Gastroesophageal sphincter (tissue), 4 donors: ENCODE measurements at regions not wholly inside any gene's neighbourhood (a gene's known extent, or its start where the extent isn't known, plus 50 kb on each side); places are given as distances from the start of the nearest gene placed in this dataset.

ENCODE experiments used
- ATAC-seq: fragments of 150-250 bp; one replicate; pipeline ENCODE4 v1.9.1; 2016; ENCODE audit warnings: mild to moderate bottlenecking, moderate library complexity
- H3K27ac ChIP-seq, 4 donors: fragments of 200-600 bp; sonication (generic) in 3 of 4; 1 replicate in 3 of 4; 2 replicates in 1 of 4; pipeline ENCODE4 v1.5.1; 2016 to 2019
- H3K27me3 ChIP-seq: fragments of 200-600 bp; sonication (generic); one replicate; pipeline ENCODE4 v1.5.1; 2019
- H3K36me3 ChIP-seq, 2 donors: fragments of 200-600 bp; sonication (generic); one replicate each; pipeline ENCODE4 v1.5.1; 2019; ENCODE audit warnings: control low read depth in 1 of 2
- H3K4me1 ChIP-seq, 3 donors: fragments of 200-600 bp; sonication (generic); 1 replicate in 2 of 3; 2 replicates in 1 of 3; pipeline ENCODE4 v1.5.1; 2016 to 2019; ENCODE audit warnings: control low read depth in 2 of 3
- H3K4me3 ChIP-seq, 2 donors: fragments of 200-600 bp; sonication (generic); one replicate each; pipeline ENCODE4 v1.5.1; 2019; ENCODE audit warnings: mild to moderate bottlenecking in 1 of 2, moderate library complexity in 1 of 2
- H3K9me3 ChIP-seq, 3 donors: fragments of 200-600 bp; sonication (generic); one replicate each; pipeline ENCODE4 v1.5.1; 2017 to 2019; ENCODE audit warnings: control low read depth in 2 of 3
- CTCF ChIP-seq, 4 experiments: fragments of 200-600 bp in 2 of 4; fragments of 450-650 bp in 2 of 4; sonication (generic) in 1 of 4; IDR thresholded peaks; one replicate each; pipeline ENCODE4 v1.5.1; 2017 to 2019; ENCODE audit warnings: antibody characterized with exemption in 4 of 4, mild to moderate bottlenecking in 2 of 4, moderate library complexity in 2 of 4
- EP300 ChIP-seq: sonication (generic); formaldehyde crosslinking; IDR thresholded peaks from one replicate; pipeline ENCODE4 v1.6.1; 2017; ENCODE audit warnings: antibody characterized with exemption, mild to moderate bottlenecking
- POLR2A ChIP-seq, 2 donors: fragments of 450-650 bp; IDR thresholded peaks; one replicate each; pipeline ENCODE4 v1.6.1; 2017; ENCODE audit warnings: antibody characterized with exemption in 2 of 2, mild to moderate bottlenecking in 2 of 2, moderate library complexity in 1 of 2
- POLR2AphosphoS5 ChIP-seq: sonication (generic); formaldehyde crosslinking; IDR thresholded peaks from one replicate; pipeline ENCODE4 v1.6.1; 2017; ENCODE audit warnings: antibody characterized with exemption
- WGBS, 2 donors: methylation state at CpG; one replicate each; pipeline ENCODE4 v1.1.5; 2018; ENCODE audit warnings: low coverage in 1 of 2; 5-methylcytosine and 5-hydroxymethylcytosine counted together

- Histone ChIP-seq H3K4me1 (no peaks in the 10 kb centered on the region), H3K36me3 (no peaks in the 10 kb centered on the region), H3K4me3 (no peak overlapping the region), H3K27ac (no peak overlapping the region), H3K9me3 (no peaks in the 10 kb centered on the region), H3K27me3 (no peaks in the 10 kb centered on the region)
- ATAC-seq: no peak
- TF ChIP-seq POLR2A (IDR thresholded peaks at IDR 0.05) (no peak), POLR2AphosphoS5 (no peak), EP300 (no peak), CTCF (IDR thresholded peaks at IDR 0.05) (no peak)
- WGBS, 2 donors: 68 to 72% methylated on average over 3 of the region's 3 CpGs
These were observed 1539.8 kb upstream of the PIK3C3 start for GRCh38 chr18:40415176-40415791.

- no peak for TF ChIP-seq POLR2A (IDR thresholded peaks at IDR 0.05)
- TF ChIP-seq CTCF (IDR thresholded peaks at IDR 0.05): no peak
- TF ChIP-seq EP300: no peak
- no peak for TF ChIP-seq POLR2AphosphoS5
- Histone ChIP-seq H3K9me3 (no peaks in the 10 kb centered on the region), H3K36me3 (no peaks in the 10 kb centered on the region), H3K4me3 (no peak overlapping the region), H3K4me1 (no peaks in the 10 kb centered on the region), H3K27ac (no peak overlapping the region), H3K27me3 (no peaks in the 10 kb centered on the region)
- 47 to 71% methylated on average over 1 to 5 of the region's 5 CpGs for WGBS, 2 donors
- ATAC-seq: no peak
These were observed 1540.8 kb upstream of the PIK3C3 start for GRCh38 chr18:40414155-40414754.

GRCh38 chr18:40413160-40413559, 1541.9 kb upstream of the PIK3C3 start:
- Histone ChIP-seq H3K4me1 (no peaks in the 10 kb centered on the region), H3K36me3 (no peaks in the 10 kb centered on the region), H3K27ac (no peak overlapping the region), H3K27me3 (no peaks in the 10 kb centered on the region), H3K9me3 (no peaks in the 10 kb centered on the region), H3K4me3 (no peak overlapping the region)
- ATAC-seq: no peak
- WGBS, 2 donors: 14 to 34% methylated on average over 2 to 3 of the region's 3 CpGs
- TF ChIP-seq EP300 (no peak), CTCF (IDR thresholded peaks at IDR 0.05) (peak in 1 of 4 experiments; percentile 16)

- no peaks in the 10 kb centered on the region for H3K4me1 ChIP-seq
- no peak for TF ChIP-seq EP300
- no peak for TF ChIP-seq POLR2A (IDR thresholded peaks at IDR 0.05)
- TF ChIP-seq CTCF (IDR thresholded peaks at IDR 0.05): no peak
- TF ChIP-seq POLR2AphosphoS5: no peak
- no peaks in the 10 kb centered on the region for H3K36me3 ChIP-seq
- ATAC-seq: no peak
- no peak overlapping the region for H3K27ac ChIP-seq
- no peak overlapping the region for H3K4me3 ChIP-seq
- no peaks in the 10 kb centered on the region for H3K9me3 ChIP-seq
- no peaks in the 10 kb centered on the region for H3K27me3 ChIP-seq
- WGBS, 2 donors: 51 to 73% methylated on average over 2 to 3 of the region's 3 CpGs
These were observed 1542.6 kb upstream of the PIK3C3 start for GRCh38 chr18:40412410-40412809.

- H3K4me3 ChIP-seq: no peak overlapping the region
- WGBS, 2 donors: 30% methylated on average over 2 to 3 of the region's 3 CpGs
- no peak for TF ChIP-seq POLR2A (IDR thresholded peaks at IDR 0.05)
- no peak for TF ChIP-seq POLR2AphosphoS5
- ATAC-seq: no peak
- H3K27ac ChIP-seq: no peak overlapping the region
- no peaks in the 10 kb centered on the region for H3K4me1 ChIP-seq
- H3K36me3 ChIP-seq: no peaks in the 10 kb centered on the region
- H3K27me3 ChIP-seq: no peaks in the 10 kb centered on the region
- H3K9me3 ChIP-seq: no peaks in the 10 kb centered on the region
These were observed 1547.1 kb upstream of the PIK3C3 start for GRCh38 chr18:40407909-40408308.
